ENCODE measurements at regions not wholly inside any gene's neighbourhood (a gene's known extent, or its start where the extent isn't known, plus 50 kb on each side); places are given as distances from the start of the nearest gene placed in this dataset.
A peak's percentile ranks its signal among the peaks of the same experiment; 100 is the strongest.
"Not testable (repeated sequence)": the region's sequence is repeated elsewhere in the genome, so short reads cannot be mapped to it uniquely, and the experiment has no call there.

GRCh38 chr3:162541923-162542322 lies 1045.3 kb downstream of the OTOL1 start:
- in situ Hi-C loops (cut with MboI; ENCODE audit: low pct_unique_long_range_greater_than_20kb in 2 of 9, low sequenced_read_pairs in 9 of 9, unreplicated experiment in 9 of 9), result no loop called here
- no peak for ATAC-seq (replicated peaks in 6 of 8)
- 5 to 100% (median 53%) methylated on average over 1 to 2 of the region's 2 CpGs; no CpG with 5 or more reads in 4 of the 10 experiments for WGBS, 10 experiments

GRCh38 chr3:162544246-162544645 lies 1047.6 kb downstream of the OTOL1 start:
- Histone ChIP-seq H3K27ac (no peak overlapping the region), H3K4me1 (replicated peaks in 1 of 2) (no peaks in the 10 kb centered on the region), H3K4me3 (no peak overlapping the region)
- WGBS, 10 experiments, result 0 to 100% (median 59%) methylated on average over 1 to 3 of the region's 3 CpGs; no CpG with 5 or more reads in 4 of the 10 experiments
- ATAC-seq (replicated peaks in 6 of 8), result no peak
- in situ Hi-C loops (cut with MboI; ENCODE audit: low pct_unique_long_range_greater_than_20kb in 2 of 9, low sequenced_read_pairs in 9 of 9, unreplicated experiment in 9 of 9), result no loop called here

More at GRCh38 chr3:162541923-162542322, 1045.3 kb downstream of the OTOL1 start:
- Histone ChIP-seq H3K4me1 (replicated peaks in 1 of 2) (no peaks in the 10 kb centered on the region), H3K4me3 (no peak overlapping the region), H3K27ac (no peak overlapping the region)

GRCh38 chr3:162546910-162547309 lies 1050.3 kb downstream of the OTOL1 start:
- Histone ChIP-seq H3K4me1 (replicated peaks in 1 of 2) (no peaks in the 10 kb centered on the region), H3K4me3 (no peak overlapping the region), H3K27ac (no peak overlapping the region)
- no peak for ATAC-seq (replicated peaks in 6 of 8)
- in situ Hi-C loops (cut with MboI; ENCODE audit: low pct_unique_long_range_greater_than_20kb in 2 of 9, low sequenced_read_pairs in 9 of 9, unreplicated experiment in 9 of 9), result no loop called here
- WGBS, 10 experiments, result 43 to 100% (median 93%) methylated on average over 1 to 2 of the region's 2 CpGs

- 25 to 100% (median 83%) methylated on average over 1 to 3 of the region's 3 CpGs; no CpG with 5 or more reads in 1 of the 10 experiments for WGBS, 10 experiments
- H3K27ac ChIP-seq, result no peak overlapping the region
- ATAC-seq (replicated peaks in 6 of 8), result no peak
- no peak overlapping the region for H3K4me3 ChIP-seq
- H3K4me1 ChIP-seq (replicated peaks in 1 of 2), result no peaks in the 10 kb centered on the region
- in situ Hi-C loops (cut with MboI; ENCODE audit: low pct_unique_long_range_greater_than_20kb in 2 of 9, low sequenced_read_pairs in 9 of 9, unreplicated experiment in 9 of 9), result no loop called here
Measured at GRCh38 chr3:162547321-162547720, 1050.7 kb downstream of the OTOL1 start.

GRCh38 chr3:162555761-162556160 lies 1059.2 kb downstream of the OTOL1 start:
- ATAC-seq (replicated peaks in 6 of 8), result no peak
- H3K4me1 ChIP-seq (replicated peaks in 1 of 2), result peaks cover 0 to 3% of the 10 kb centered on the region in 2 donors
- H3K4me3 ChIP-seq, result no peak overlapping the region
- 3 to 85% (median 74%) methylated on average over 2 to 3 of the region's 3 CpGs for WGBS, 10 experiments
- in situ Hi-C loops (cut with MboI; ENCODE audit: low pct_unique_long_range_greater_than_20kb in 2 of 9, low sequenced_read_pairs in 9 of 9, unreplicated experiment in 9 of 9), result no loop called here
- H3K27ac ChIP-seq, result no peak overlapping the region

GRCh38 chr3:162558016-162558415 lies 1061.4 kb downstream of the OTOL1 start:
- Histone ChIP-seq H3K27ac (no peak overlapping the region), H3K4me3 (no peak overlapping the region), H3K4me1 (replicated peaks in 1 of 2) (peaks cover 0 to 3% of the 10 kb centered on the region in 2 donors)
- ATAC-seq (replicated peaks in 6 of 8), result no peak
- in situ Hi-C loops (cut with MboI; ENCODE audit: low pct_unique_long_range_greater_than_20kb in 2 of 9, low sequenced_read_pairs in 9 of 9, unreplicated experiment in 9 of 9), result no loop called here
- 83 to 100% (median 94%) methylated on average over 1 to 3 of the region's 3 CpGs; no CpG with 5 or more reads in 1 of the 10 experiments for WGBS, 10 experiments

GRCh38 chr3:162568706-162569105 lies 1072.1 kb downstream of the OTOL1 start:
- Histone ChIP-seq H3K4me1 (replicated peaks in 1 of 2) (no peaks in the 10 kb centered on the region), H3K4me3 (no peak overlapping the region), H3K27ac (no peak overlapping the region)
- ATAC-seq (replicated peaks in 6 of 8), result no peak
- in situ Hi-C loops (cut with MboI; ENCODE audit: low pct_unique_long_range_greater_than_20kb in 2 of 9, low sequenced_read_pairs in 9 of 9, unreplicated experiment in 9 of 9), result no loop called here
- WGBS, 10 experiments, result 38 to 100% (median 74%) methylated on average over 1 to 2 of the region's 2 CpGs

- no peak overlapping the region for H3K27ac ChIP-seq
- H3K4me3 ChIP-seq, result no peak overlapping the region
- no peak for ATAC-seq (replicated peaks in 6 of 8)
- H3K4me1 ChIP-seq (replicated peaks in 1 of 2), result no peaks in the 10 kb centered on the region
- in situ Hi-C loops (cut with MboI; ENCODE audit: low pct_unique_long_range_greater_than_20kb in 2 of 9, low sequenced_read_pairs in 9 of 9, unreplicated experiment in 9 of 9), result no loop called here
- 0 to 80% (median 75%) methylated on average over 1 to 3 of the region's 3 CpGs; no CpG with 5 or more reads in 4 of the 10 experiments for WGBS, 10 experiments
Measured at GRCh38 chr3:162569314-162569713, 1072.7 kb downstream of the OTOL1 start.

GRCh38 chr3:162584986-162585385 lies 1088.4 kb downstream of the OTOL1 start:
- no peak overlapping the region for H3K27ac ChIP-seq
- ATAC-seq (replicated peaks in 6 of 8), result no peak
- H3K4me1 ChIP-seq (replicated peaks in 1 of 2), result no peaks in the 10 kb centered on the region
- in situ Hi-C loops (cut with MboI; ENCODE audit: low pct_unique_long_range_greater_than_20kb in 2 of 9, low sequenced_read_pairs in 9 of 9, unreplicated experiment in 9 of 9), result no loop called here
- no peak overlapping the region for H3K4me3 ChIP-seq

GRCh38 chr3:162586591-162586990 lies 1090.0 kb downstream of the OTOL1 start:
- H3K4me3 ChIP-seq, result no peak overlapping the region
- no peaks in the 10 kb centered on the region for H3K4me1 ChIP-seq (replicated peaks in 1 of 2)
- 9 to 92% (median 70%) methylated on average over 2 to 4 of the region's 4 CpGs; no CpG with 5 or more reads in 3 of the 10 experiments for WGBS, 10 experiments
- in situ Hi-C loops (cut with MboI; ENCODE audit: low pct_unique_long_range_greater_than_20kb in 2 of 9, low sequenced_read_pairs in 9 of 9, unreplicated experiment in 9 of 9), result no loop called here
- peak in 2 of 8 experiments; percentile 21 to 43 for ATAC-seq (replicated peaks in 6 of 8)
- no peak overlapping the region for H3K27ac ChIP-seq

- no peaks in the 10 kb centered on the region for H3K4me1 ChIP-seq (replicated peaks in 1 of 2)
- no peak overlapping the region for H3K4me3 ChIP-seq
- 0 to 50% (median 22%) methylated on average over 1 of the region's 1 CpG; no CpG with 5 or more reads in 4 of the 10 experiments for WGBS, 10 experiments
- in situ Hi-C loops (cut with MboI; ENCODE audit: low pct_unique_long_range_greater_than_20kb in 2 of 9, low sequenced_read_pairs in 9 of 9, unreplicated experiment in 9 of 9), result no loop called here
- H3K27ac ChIP-seq, result no peak overlapping the region
- ATAC-seq (replicated peaks in 6 of 8), result no peak
Measured at GRCh38 chr3:162597226-162597625, 1100.6 kb downstream of the OTOL1 start.

GRCh38 chr3:162598500-162598899 lies 1101.9 kb downstream of the OTOL1 start:
- H3K4me1 ChIP-seq (replicated peaks in 1 of 2); ATAC-seq (replicated peaks in 6 of 8); H3K4me3 ChIP-seq; in situ Hi-C loops (cut with MboI; ENCODE audit: low pct_unique_long_range_greater_than_20kb in 2 of 9, low sequenced_read_pairs in 9 of 9, unreplicated experiment in 9 of 9); H3K27ac ChIP-seq: not testable (repeated sequence)
- WGBS, 10 experiments, result 17 to 83% (median 36%) methylated on average over 1 to 4 of the region's 4 CpGs

GRCh38 chr3:162599742-162600141 lies 1103.1 kb downstream of the OTOL1 start:
- WGBS, 10 experiments, result no CpG with 5 or more reads among the region's 27 CpGs
- ATAC-seq (replicated peaks in 6 of 8); H3K4me3 ChIP-seq; H3K27ac ChIP-seq; H3K4me1 ChIP-seq (replicated peaks in 1 of 2); in situ Hi-C loops (cut with MboI; ENCODE audit: low pct_unique_long_range_greater_than_20kb in 2 of 9, low sequenced_read_pairs in 9 of 9, unreplicated experiment in 9 of 9): not testable (repeated sequence)

- no peaks in the 10 kb centered on the region for H3K4me1 ChIP-seq (replicated peaks in 1 of 2)
- no peak overlapping the region for H3K4me3 ChIP-seq
- WGBS, 10 experiments, result 30 to 100% (median 85%) methylated on average over 2 to 6 of the region's 6 CpGs; no CpG with 5 or more reads in 2 of the 10 experiments
- in situ Hi-C loops (cut with MboI; ENCODE audit: low pct_unique_long_range_greater_than_20kb in 2 of 9, low sequenced_read_pairs in 9 of 9, unreplicated experiment in 9 of 9), result no loop called here
- no peak overlapping the region for H3K27ac ChIP-seq
- ATAC-seq (replicated peaks in 6 of 8), result no peak
Measured at GRCh38 chr3:162601101-162601670, 1104.6 kb downstream of the OTOL1 start.
